Left lobe of liver (tissue), 2 donors: ENCODE measurements at regions not wholly inside any gene's neighbourhood (a gene's known extent, or its start where the extent isn't known, plus 50 kb on each side); places are given as distances from the start of the nearest gene placed in this dataset.

ENCODE experiments used
- ATAC-seq: fragments of 200-7000 bp; cut with Tn5 transposase; one replicate; pipeline ENCODE4 v1.9.1; 2020; ENCODE audit warnings: mild to moderate bottlenecking, moderate library complexity
- DNase-seq: peaks from one replicate; pipeline ENCODE4 v3.0.0-alpha.2; 2020; ENCODE audit warnings: low spot score
- donor health status: DM: no; HTN: no; CAD: no; lungs with moderate emphysema.
- donor health status: DM: no; HTN: yes; CAD: no.

- DNase-seq (no peak), ATAC-seq (no peak)
Measured at GRCh38 chr5:20605732-20606525, 617.9 kb upstream of the CDH18 start.

GRCh38 chr5:20604992-20605391 is 617.0 kb upstream of the CDH18 start:
- ATAC-seq = no peak
- no peak for DNase-seq

- ATAC-seq = no peak
- no peak for DNase-seq
Measured at GRCh38 chr5:20601678-20602100, 613.7 kb upstream of the CDH18 start.

- DNase-seq = no peak
- no peak for ATAC-seq
Measured at GRCh38 chr5:20590356-20590755, 602.4 kb upstream of the CDH18 start.

DNA sequence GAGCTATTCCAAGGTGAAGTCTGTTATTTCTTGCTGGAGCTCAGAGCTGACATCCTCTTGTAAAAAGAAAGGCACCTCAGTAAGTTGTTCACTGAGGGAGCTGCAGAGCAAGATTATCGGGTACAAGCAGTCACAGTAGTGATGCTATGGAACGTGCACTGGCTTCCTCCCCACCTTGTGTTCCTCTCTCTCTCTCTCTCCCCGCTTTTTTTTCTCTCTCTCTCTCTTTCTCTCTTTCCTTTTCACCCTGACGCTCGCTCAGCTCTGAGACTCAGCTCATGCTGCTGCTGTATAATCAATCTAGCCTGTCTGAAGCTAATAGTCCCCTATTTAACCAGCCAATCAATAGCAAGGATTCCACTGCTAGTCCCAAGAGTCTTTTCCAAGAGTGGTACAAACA is 587.6 kb upstream of the CDH18 start:
- DNase-seq (no peak), ATAC-seq (no peak)

GRCh38 chr5:20574576-20574975 is 586.6 kb upstream of the CDH18 start:
- no peak for DNase-seq
- no peak for ATAC-seq

DNA sequence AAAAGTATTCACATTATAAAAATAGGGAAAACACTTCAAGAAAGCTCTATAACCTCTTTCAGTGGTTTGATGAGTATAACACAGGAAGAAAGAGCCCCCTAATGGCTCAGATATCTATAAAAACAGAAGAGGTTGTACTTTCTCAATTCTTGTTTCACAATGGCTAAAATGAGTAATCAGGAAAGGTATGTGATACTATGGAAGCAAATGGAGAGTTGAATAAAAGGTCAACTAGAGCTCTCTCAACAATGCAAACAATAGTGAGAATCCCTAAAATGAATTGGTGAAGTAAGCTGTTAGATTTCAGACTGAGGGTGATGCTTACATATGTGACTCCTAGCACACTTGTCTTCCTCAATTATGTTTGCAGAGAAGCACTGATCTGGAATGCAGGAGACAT is 584.6 kb upstream of the CDH18 start:
- DNase-seq (no peak), ATAC-seq (no peak)

- no peak for DNase-seq
Measured at GRCh38 chr5:20570486-20570885, 582.5 kb upstream of the CDH18 start.

DNA sequence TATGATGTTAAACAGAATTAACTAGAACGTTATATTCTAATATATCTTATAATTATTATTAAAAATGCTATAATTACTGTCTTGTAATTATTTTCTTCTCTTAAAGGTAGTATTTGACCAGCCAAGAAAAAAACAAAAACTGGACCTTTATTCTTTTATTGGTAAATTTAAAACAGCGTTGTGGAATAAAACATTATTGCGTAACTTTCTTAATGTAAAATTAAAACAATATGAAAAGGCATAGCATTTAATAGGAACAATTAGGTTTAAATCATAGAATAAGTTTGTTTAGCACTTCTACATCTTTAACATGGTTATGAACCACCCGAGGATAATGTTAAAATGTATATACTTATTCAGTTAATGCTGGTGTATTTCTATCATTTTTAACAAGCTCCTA is 574.5 kb upstream of the CDH18 start:
- ATAC-seq = no peak
- DNase-seq = no peak

More at GRCh38 chr5:20570486-20570885, 582.5 kb upstream of the CDH18 start:
- ATAC-seq = no peak

DNA sequence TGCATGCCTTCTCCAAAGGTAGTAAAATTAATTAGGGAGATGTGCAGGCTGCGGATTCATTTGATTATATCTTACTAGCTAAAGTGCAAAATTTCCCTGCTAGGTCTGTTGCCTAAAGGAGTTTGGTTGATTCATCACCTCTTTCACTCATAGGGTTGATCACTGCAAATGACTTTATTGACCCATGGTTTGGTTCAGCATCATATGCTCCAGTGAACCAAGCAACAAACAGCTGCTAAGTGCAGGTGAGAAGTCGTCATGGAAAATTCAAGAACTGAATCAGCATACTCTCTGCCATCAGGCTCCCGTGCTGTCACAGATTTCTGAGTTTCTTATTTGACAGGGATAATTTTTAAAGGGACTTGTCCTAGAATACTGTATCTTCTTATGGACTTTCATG is 571.8 kb upstream of the CDH18 start:
- ATAC-seq = no peak
- DNase-seq = no peak

DNA sequence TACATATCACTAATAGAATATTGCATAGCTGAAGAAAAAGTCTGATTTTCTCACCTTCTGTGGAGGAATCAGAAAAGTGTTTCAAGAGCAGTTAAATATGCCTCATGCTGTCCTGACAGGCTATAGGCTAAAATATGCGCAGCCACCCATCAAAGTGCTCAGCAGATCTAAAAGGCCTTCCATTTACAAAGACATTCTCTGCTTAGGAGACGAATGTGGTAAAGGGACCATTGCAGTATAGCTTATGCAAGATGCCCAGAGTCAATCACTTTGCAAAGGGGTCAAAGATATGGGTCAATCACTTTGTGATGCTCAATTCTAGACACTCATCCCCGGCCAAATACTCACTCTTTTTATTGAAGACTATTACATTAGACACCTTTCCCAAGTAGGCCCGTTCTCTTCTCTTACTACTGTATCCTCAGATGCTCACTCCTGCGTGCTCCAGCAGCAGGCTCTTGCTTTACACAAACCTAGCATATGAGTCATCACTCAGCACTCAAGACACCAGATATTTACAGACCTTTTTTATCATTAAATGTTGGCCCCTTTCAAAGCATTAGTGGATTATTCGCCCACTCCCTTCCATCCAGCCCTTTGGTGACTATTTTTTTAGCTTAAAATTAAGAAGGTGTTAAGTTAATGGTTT is 568.2 kb upstream of the CDH18 start:
- no peak for ATAC-seq
- no peak for DNase-seq

- DNase-seq (no peak), ATAC-seq (no peak)
Measured at GRCh38 chr5:20555034-20555433, 567.0 kb upstream of the CDH18 start.

DNA sequence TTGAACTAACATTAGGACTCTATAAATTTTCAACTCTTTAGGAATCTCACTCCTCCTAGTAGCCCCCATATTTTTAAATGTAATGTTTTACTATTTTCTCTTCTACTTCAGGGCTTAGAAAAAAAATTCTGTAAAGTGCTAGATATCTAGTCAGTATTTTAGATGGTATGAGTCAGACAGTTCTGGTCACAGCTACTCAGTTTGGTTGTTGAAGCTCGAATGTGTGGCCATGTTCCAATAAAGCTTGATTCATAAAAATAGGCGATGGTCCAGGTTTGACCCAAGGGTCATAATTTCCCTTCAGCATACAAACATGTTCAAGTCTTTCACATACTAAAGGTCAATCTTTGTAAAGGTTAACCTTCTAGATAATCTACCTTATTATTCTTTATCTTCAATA is 566.0 kb upstream of the CDH18 start:
- DNase-seq (no peak), ATAC-seq (no peak)

- no peak for ATAC-seq
- no peak for DNase-seq
Measured at GRCh38 chr5:20537911-20538703, 550.1 kb upstream of the CDH18 start.

DNA sequence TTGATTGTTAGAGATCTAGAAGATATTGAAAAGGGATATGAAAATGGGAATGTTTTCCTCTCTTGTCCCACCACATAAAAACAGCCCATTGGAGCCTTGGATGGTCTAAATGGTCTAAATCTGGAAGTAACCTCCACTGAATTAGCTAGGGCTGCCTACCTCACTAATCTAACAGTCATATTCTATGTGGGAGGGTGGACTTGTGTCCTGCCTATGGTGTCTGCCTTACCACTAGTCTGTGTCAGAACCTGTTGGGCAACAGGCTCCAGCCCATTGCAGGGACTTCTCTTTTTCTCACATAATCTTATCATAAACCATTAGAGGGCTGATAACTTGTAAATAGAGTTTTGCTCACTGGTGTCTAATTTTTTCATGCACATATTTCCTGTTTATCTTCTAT is 548.8 kb upstream of the CDH18 start:
- DNase-seq (no peak), ATAC-seq (no peak)

- no peak for ATAC-seq
- no peak for DNase-seq
Measured at GRCh38 chr5:20536341-20536740, 548.3 kb upstream of the CDH18 start.

DNA sequence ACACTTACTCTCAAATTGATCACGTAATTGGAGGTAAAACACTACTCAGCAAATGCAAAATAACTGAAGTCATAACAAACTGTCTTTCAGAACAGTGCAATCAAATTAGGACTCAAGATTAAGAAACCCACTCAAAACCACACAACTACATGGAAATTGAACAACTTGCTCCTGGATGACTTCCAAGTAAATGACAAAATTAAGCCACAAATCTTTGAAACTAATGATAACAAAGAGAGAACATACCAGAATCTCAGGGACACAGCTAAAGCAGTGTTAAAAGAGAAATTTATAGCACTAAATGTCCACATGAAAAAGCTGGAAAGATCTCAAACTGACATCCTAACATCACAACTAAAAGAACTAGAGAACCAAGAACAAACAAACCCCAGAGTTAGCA is 540.5 kb upstream of the CDH18 start:
- no peak for DNase-seq
- ATAC-seq = no peak

DNA sequence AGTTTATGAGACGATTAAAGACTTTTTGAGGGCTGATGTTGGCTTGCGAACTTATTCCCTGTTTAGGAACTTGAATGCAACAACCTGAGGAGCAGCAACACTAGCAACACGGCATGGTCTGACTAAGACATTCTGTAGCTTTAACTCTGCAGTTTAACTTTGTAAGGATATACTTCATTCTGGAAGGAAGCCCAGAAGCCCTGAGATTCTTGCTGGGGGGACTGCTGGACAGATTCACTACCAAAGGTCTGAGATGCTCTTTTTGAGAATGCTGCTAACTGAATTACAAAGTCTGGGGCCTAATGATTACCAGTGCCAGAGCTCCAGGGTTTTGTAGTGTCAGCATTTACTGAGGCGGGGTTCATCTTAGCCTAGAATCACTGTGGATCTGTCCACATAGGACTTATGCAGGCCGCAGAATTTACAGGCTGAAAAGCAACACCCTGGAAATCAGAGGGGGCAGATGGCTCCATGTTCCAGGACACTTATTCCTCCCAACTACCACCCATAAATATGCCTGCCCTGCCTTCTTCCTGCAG is 537.1 kb upstream of the CDH18 start:
- DNase-seq = no peak
- ATAC-seq = no peak

- DNase-seq (no peak), ATAC-seq (no peak)
Measured at GRCh38 chr5:20522905-20523482, 535.0 kb upstream of the CDH18 start.

GRCh38 chr5:20515606-20516005 is 527.6 kb upstream of the CDH18 start:
- no peak for DNase-seq
- ATAC-seq = no peak

DNA sequence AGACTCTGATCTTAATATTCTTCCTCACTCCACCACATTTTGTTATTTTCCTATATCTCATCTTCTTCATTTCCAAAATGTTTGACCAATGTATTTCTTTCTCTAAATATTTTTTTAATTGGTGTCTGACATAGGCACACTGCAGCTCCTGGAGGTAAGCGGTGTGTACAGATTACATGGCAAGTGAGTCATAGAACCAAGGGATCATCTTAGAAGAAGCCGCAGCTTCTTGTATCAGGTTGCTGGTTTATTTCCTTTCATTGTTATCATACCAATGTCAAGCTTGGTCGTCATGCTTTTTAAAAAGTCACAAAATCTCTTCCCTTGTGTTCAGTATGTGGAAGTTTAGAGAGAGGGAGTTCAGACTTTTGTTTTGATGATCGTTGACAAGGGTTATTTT is 526.1 kb upstream of the CDH18 start:
- ATAC-seq (no peak), DNase-seq (no peak)
